Natural killer cell treated with Interleukin-12 subunit alpha and Interleukin-12 subunit beta and Interleukin-15 and Interleukin-18, amount 100 ng/mL, for 72 hours (primary cell): ENCODE measurements at regions not wholly inside any gene's neighbourhood (a gene's known extent, or its start where the extent isn't known, plus 50 kb on each side); places are given as distances from the start of the nearest gene placed in this dataset.
A peak's percentile ranks its signal among the peaks of the same experiment; 100 is the strongest.

ENCODE experiments used
- ATAC-seq, 2 donors: fragments of 150-1000 bp; cut with Tn5 transposase in 1 of 2; sonication (Bioruptor Pico), chemical (Tn5 transposase) in 1 of 2; 2 replicates each; pipeline ENCODE4 v1.10.0; 2021
- DNase-seq: peaks from one replicate; pipeline ENCODE4 v3.0.0; 2022; ENCODE audit warnings: low spot score
- H3K27ac Mint-ChIP-seq, 2 donors: 1 replicate in 1 of 2; 2 replicates in 1 of 2; pipeline ENCODE4 v1.8.0; 2022; ENCODE audit warnings: mixed read lengths in 2 of 2, mild to moderate bottlenecking in 1 of 2, moderate library complexity in 1 of 2
- H3K27me3 Mint-ChIP-seq, 2 donors: 1 replicate in 1 of 2; 2 replicates in 1 of 2; pipeline ENCODE4 v1.8.0; 2022; ENCODE audit warnings: mixed read lengths in 2 of 2
- H3K36me3 Mint-ChIP-seq: one replicate; pipeline ENCODE4 v1.8.0; 2022; ENCODE audit warnings: mixed read lengths
- H3K4me1 Mint-ChIP-seq, 2 donors: 1 replicate in 1 of 2; 2 replicates in 1 of 2; pipeline ENCODE4 v1.8.0; 2022; ENCODE audit warnings: low read depth in 2 of 2, mixed read lengths in 2 of 2, mild to moderate bottlenecking in 1 of 2
- H3K4me3 Mint-ChIP-seq: one replicate; pipeline ENCODE4 v1.8.0; 2022; ENCODE audit warnings: mixed read lengths
- H3K9me3 Mint-ChIP-seq: 2 replicates; pipeline ENCODE4 v1.8.0; 2022; ENCODE audit warnings: mixed read lengths

DNA sequence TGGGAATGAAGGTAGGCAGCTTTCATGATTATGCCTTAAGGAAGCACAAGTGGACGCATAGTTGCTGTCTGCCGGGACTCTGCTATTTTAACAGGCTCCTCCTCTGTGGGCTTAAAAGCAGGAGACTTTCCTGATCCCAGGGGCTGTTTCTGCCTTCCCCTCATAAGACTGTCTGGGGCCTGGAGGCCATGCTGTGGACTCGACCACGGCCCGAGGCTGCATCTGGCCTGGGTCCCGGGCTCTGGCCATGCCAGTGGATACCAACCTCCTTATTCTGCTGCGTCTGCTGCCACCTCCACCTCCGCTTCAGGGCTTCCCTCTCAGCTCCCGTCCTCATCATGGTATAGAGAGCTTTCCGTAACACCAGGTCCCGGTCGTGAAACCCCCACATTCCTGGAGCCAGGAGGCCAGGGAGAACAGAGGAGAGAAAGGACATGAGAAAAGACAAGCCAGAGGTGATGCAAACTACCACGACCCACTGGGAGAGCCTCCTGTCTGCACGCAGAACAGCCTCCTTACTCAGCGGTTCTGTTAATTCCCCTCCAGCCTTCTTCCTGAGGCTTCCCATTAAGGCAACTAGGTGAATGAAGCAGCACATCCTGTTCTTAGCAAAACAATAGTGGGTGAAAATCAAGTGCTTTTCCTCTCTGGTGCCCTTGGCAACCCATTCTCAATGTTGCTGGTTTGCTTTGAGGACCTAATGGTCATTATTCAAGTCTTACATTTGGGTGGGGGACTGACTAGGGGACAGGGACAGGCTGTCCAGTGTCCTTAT, 200.5 kb downstream of the KLF13 start:
- H3K4me3 Mint-ChIP-seq = no peak overlapping the region
- H3K27ac Mint-ChIP-seq = no peak overlapping the region
- ATAC-seq (no peak), DNase-seq (no peak)
- no peaks in the 10 kb centered on the region for H3K9me3 Mint-ChIP-seq
- peaks cover 7 to 11% of the 10 kb centered on the region in 2 donors for H3K27me3 Mint-ChIP-seq
- H3K36me3 Mint-ChIP-seq = no peaks in the 10 kb centered on the region
- no peaks in the 10 kb centered on the region for H3K4me1 Mint-ChIP-seq

- Mint-ChIP-seq H3K36me3 (no peaks in the 10 kb centered on the region), H3K27ac (no peak overlapping the region), H3K27me3 (peaks cover 7 to 15% of the 10 kb centered on the region in 2 donors), H3K9me3 (no peaks in the 10 kb centered on the region), H3K4me1 (no peaks in the 10 kb centered on the region), H3K4me3 (no peak overlapping the region)
- ATAC-seq = peak in 1 of 2 donors; percentile 19
- DNase-seq = no peak
Measured at GRCh38 chr15:31528846-31529245, 202.2 kb downstream of the KLF13 start.

DNA sequence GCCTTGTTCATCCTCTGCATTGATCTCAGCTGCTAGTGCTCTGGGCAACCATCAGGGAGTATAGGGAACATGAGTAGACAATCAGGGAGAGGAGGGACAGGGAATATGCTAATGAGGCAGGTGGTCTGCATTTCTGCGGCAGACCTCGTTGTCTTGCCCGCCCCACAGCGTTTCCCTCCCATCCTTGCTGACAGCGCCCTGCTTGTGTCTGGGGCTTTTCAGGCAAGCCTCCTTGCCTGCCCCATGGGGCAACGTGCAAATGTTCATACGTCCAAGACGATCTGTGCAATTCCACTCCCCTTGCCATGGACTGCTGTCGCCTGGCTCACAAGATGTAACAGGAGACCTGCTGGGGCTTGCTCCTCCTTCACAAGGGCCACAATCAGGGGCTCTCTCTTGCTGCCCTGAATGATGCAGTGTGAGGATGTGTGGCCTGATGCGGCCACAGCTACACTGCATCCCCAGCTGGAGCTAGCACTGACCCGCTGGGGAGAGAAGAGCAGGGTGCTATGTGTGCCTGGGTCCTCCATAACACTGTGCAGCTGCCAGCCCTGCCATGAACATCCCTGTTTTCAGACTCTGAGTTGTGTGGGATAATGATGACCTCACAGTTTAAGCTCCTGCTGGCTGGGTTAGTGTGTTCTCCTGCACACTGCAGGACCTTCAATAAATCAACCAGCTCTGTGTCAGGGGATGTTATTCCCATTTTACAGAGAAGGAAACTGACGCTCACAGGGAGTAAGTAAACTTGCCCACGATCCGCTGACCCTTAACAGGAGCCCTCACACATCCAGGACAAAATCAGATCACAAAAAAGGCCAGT, 211.3 kb downstream of the KLF13 start:
- Mint-ChIP-seq H3K4me3 (no peak overlapping the region), H3K36me3 (no peaks in the 10 kb centered on the region), H3K4me1 (no peaks in the 10 kb centered on the region), H3K9me3 (no peaks in the 10 kb centered on the region), H3K27me3 (peaks cover 37 to 47% of the 10 kb centered on the region in 2 donors), H3K27ac (no peak overlapping the region)
- peak in 1 of 2 donors; percentile 43 for ATAC-seq
- DNase-seq = peak; percentile 56

GRCh38 chr15:31540633-31541032, 214.0 kb downstream of the KLF13 start:
- Mint-ChIP-seq H3K4me3 (no peak overlapping the region), H3K4me1 (peaks cover 0 to 11% of the 10 kb centered on the region in 2 donors), H3K27me3 (peaks cover 44 to 63% of the 10 kb centered on the region in 2 donors), H3K27ac (no peak overlapping the region), H3K36me3 (no peaks in the 10 kb centered on the region), H3K9me3 (no peaks in the 10 kb centered on the region)
- peak; percentile 26 for DNase-seq
- ATAC-seq = no peak

DNA sequence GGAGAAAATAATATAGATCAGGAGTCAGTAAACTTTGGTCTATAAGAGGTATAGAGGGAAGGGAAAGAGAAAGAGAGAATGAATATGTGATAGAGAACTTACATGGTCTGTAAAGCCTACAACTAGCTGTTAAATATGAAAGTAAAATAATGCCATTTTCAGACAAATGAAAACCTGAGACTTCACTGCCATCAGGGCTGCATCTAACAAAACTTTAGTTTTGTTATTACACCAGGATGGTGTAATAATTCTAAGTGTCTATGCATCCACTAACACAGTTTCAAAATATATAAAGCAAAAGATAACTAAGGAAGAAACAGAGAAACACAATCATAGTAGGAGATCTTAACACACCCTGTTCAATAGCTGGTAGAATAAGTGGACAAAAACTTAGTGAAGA, 217.7 kb downstream of the KLF13 start:
- H3K36me3 Mint-ChIP-seq = no peaks in the 10 kb centered on the region
- H3K4me3 Mint-ChIP-seq = no peak overlapping the region
- H3K9me3 Mint-ChIP-seq = no peaks in the 10 kb centered on the region
- peak; percentile 50 for DNase-seq
- H3K27ac Mint-ChIP-seq = no peak overlapping the region
- peaks cover 42 to 56% of the 10 kb centered on the region in 2 donors for H3K27me3 Mint-ChIP-seq
- peaks cover 0 to 11% of the 10 kb centered on the region in 2 donors for H3K4me1 Mint-ChIP-seq
- peak in 1 of 2 donors; percentile 70 for ATAC-seq

GRCh38 chr15:31545257-31545656, 218.6 kb downstream of the KLF13 start:
- Mint-ChIP-seq H3K9me3 (no peaks in the 10 kb centered on the region), H3K4me3 (no peak overlapping the region), H3K27ac (no peak overlapping the region), H3K36me3 (no peaks in the 10 kb centered on the region), H3K27me3 (peaks cover 41 to 51% of the 10 kb centered on the region in 2 donors), H3K4me1 (peaks cover 0 to 11% of the 10 kb centered on the region in 2 donors)
- no peak for ATAC-seq
- no peak for DNase-seq

DNA sequence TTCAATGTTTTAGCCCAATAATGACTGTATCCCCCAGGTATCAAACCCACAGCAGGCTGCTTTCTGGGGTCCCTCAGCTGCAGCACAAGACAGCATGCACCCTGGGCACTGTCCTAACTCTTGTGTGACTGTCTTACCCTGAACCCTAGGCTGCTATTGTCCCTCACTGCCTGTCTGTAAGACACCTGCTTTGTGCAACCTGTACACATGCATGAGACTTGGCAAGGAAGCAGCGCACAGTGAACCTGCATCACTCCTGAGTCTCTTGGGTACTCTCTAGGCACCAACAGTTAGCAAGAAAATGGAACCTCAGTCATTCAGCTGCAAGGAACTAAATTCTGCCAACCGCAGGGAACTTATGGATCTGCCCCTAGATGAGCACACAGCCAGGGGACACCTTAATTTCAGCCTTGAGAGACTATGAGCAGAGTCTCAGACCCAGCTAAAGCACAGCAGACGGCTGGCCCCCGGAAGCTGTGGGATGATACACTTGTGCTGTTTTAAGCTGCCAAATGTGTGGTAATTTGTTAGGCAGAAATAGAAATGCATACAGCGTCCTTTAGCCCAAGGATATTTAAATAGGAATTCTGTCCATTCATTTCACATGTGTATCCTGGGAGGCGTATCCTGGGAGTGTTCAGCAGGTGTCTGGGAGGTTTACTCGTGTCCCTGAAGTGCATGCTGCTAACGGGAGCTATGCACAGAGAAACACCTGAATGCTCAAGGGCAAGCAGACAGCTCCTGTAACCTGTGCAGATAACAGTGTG, 223.8 kb downstream of the KLF13 start:
- no peak overlapping the region for H3K27ac Mint-ChIP-seq
- peaks cover 7 to 14% of the 10 kb centered on the region in 2 donors for H3K27me3 Mint-ChIP-seq
- no peaks in the 10 kb centered on the region for H3K36me3 Mint-ChIP-seq
- peaks cover 8 to 9% of the 10 kb centered on the region in 2 donors for H3K4me1 Mint-ChIP-seq
- no peaks in the 10 kb centered on the region for H3K9me3 Mint-ChIP-seq
- ATAC-seq = no peak
- H3K4me3 Mint-ChIP-seq = no peak overlapping the region
- DNase-seq = no peak

DNA sequence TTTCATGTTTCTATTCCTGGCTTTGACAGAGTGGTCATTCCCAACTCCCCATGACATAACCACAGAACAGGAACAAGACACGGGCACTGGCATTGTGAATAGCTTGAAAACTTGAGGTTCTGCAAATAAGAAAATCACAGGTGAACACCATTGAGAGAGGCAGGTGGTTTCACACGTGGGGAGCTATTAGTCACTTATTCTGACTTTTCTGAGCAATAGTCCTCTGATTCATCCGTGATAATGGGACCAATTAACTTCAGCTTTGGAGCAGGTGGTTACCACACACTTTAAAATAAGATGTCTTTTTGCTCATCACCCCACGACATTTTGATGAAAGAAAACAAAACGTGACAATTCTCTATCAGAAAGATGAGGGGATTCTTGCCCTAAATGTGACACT, 224.7 kb downstream of the KLF13 start:
- Mint-ChIP-seq H3K9me3 (no peaks in the 10 kb centered on the region), H3K36me3 (no peaks in the 10 kb centered on the region), H3K4me3 (no peak overlapping the region), H3K4me1 (peaks cover 9 to 11% of the 10 kb centered on the region in 2 donors), H3K27me3 (peaks cover 7 to 11% of the 10 kb centered on the region in 2 donors), H3K27ac (no peak overlapping the region)
- DNase-seq = no peak
- no peak for ATAC-seq

- no peak overlapping the region for H3K27ac Mint-ChIP-seq
- H3K4me1 Mint-ChIP-seq = peaks cover 9 to 11% of the 10 kb centered on the region in 2 donors
- no peak overlapping the region for H3K4me3 Mint-ChIP-seq
- ATAC-seq (no peak), DNase-seq (no peak)
- H3K27me3 Mint-ChIP-seq = peaks cover 7 to 13% of the 10 kb centered on the region in 2 donors
- H3K9me3 Mint-ChIP-seq = no peaks in the 10 kb centered on the region
- H3K36me3 Mint-ChIP-seq = no peaks in the 10 kb centered on the region
Measured at GRCh38 chr15:31552482-31553099, 226.0 kb downstream of the KLF13 start.

DNA sequence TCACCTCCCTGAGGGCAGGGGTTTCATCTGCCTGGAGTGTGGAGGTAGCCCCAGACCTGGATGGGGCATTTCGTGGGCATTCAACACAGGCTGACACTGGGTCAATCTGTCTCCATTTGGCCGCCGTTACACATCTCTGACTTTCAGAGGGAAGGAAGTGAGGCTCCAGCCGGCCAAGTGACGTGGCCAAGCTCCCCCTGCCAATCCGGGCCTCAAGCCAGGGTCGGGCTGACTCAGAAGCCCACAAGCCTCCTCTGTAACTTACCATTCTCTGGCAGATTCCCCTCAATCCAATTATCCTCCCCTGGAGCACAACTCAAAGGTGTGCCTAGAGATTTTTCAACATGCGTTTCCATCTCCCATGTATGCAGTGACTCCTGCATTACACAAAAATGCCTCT, 227.6 kb downstream of the KLF13 start:
- H3K9me3 Mint-ChIP-seq = no peaks in the 10 kb centered on the region
- ATAC-seq (no peak), DNase-seq (no peak)
- no peaks in the 10 kb centered on the region for H3K36me3 Mint-ChIP-seq
- peak overlapping the region in 1 of 2 donors; percentile 20 for H3K27ac Mint-ChIP-seq
- H3K4me3 Mint-ChIP-seq = no peak overlapping the region
- H3K27me3 Mint-ChIP-seq = peaks cover 5 to 6% of the 10 kb centered on the region in 2 donors
- peaks cover 9 to 11% of the 10 kb centered on the region in 2 donors for H3K4me1 Mint-ChIP-seq

- ATAC-seq = no peak
- H3K27ac Mint-ChIP-seq = no peak overlapping the region
- H3K36me3 Mint-ChIP-seq = no peaks in the 10 kb centered on the region
- H3K4me1 Mint-ChIP-seq = peaks cover 9 to 11% of the 10 kb centered on the region in 2 donors
- DNase-seq = no peak
- peaks cover 0 to 2% of the 10 kb centered on the region in 2 donors for H3K27me3 Mint-ChIP-seq
- no peak overlapping the region for H3K4me3 Mint-ChIP-seq
- no peaks in the 10 kb centered on the region for H3K9me3 Mint-ChIP-seq
Measured at GRCh38 chr15:31555022-31555421, 228.4 kb downstream of the KLF13 start.

DNA sequence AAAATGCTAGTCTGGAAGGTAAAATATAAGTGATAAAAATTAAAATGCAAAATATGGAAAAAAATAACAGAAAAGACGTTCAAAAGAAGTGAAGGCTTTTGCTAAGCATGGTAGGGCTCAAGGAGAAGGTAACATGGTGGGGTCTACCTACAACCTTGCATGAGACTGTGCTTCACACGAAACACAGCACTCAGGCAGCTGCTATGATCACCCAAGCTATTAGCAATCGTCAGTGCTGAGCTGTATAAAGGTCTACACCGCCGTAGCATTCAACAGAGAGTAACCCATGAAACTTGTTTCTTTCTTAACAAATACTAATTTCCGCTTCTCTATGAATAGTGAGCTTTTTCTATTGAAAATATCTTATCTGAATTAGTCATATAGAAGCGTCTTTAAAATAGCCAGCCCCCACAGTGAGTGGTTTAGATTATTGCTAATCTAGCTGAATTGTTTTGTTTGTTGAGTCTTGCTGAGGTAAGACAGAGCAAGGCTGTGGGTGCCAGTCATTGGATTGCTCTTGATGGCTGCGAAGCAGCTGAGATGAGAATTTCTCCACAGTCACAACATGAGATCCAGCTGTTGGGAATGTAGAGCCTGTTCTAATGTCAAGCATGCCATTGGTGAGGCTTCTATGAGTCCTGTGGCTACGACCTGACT, 230.0 kb downstream of the KLF13 start:
- ATAC-seq = no peak
- no peak overlapping the region for H3K4me3 Mint-ChIP-seq
- H3K4me1 Mint-ChIP-seq = peaks cover 9 to 11% of the 10 kb centered on the region in 2 donors
- H3K27ac Mint-ChIP-seq = no peak overlapping the region
- H3K36me3 Mint-ChIP-seq = no peaks in the 10 kb centered on the region
- no peaks in the 10 kb centered on the region for H3K9me3 Mint-ChIP-seq
- H3K27me3 Mint-ChIP-seq = peaks cover 0 to 2% of the 10 kb centered on the region in 2 donors
- DNase-seq = no peak

- H3K9me3 Mint-ChIP-seq = no peaks in the 10 kb centered on the region
- no peaks in the 10 kb centered on the region for H3K36me3 Mint-ChIP-seq
- peaks cover 9 to 11% of the 10 kb centered on the region in 2 donors for H3K4me1 Mint-ChIP-seq
- H3K27me3 Mint-ChIP-seq = peaks cover 0 to 2% of the 10 kb centered on the region in 2 donors
- no peak overlapping the region for H3K4me3 Mint-ChIP-seq
- no peak for DNase-seq
- H3K27ac Mint-ChIP-seq = no peak overlapping the region
- no peak for ATAC-seq
Measured at GRCh38 chr15:31557899-31558298, 231.3 kb downstream of the KLF13 start.
